ENCODE measurements at regions not wholly inside any gene's neighbourhood (a gene's known extent, or its start where the extent isn't known, plus 50 kb on each side); places are given as distances from the start of the nearest gene placed in this dataset.

GRCh38 chr7:26533217-26533616 lies 241.6 kb downstream of the SNX10 start:
- Histone ChIP-seq H3K4me2 (replicated peaks; ENCODE audit: low read depth, low read length, poor library complexity, severe bottlenecking) (no peak overlapping the region), H3K27ac (ENCODE audit: low read length in 2 of 2) (no peak overlapping the region), H3K79me2 (ENCODE audit: control insufficient read depth, insufficient read depth, low read length) (no peaks in the 10 kb centered on the region), H4K20me1 (ENCODE audit: control insufficient read depth, insufficient read depth, low read length, poor library complexity, severe bottlenecking) (no peaks in the 10 kb centered on the region), H3K36me3 (replicated peaks in 1 of 2; ENCODE audit: control extremely low read depth in 1 of 2, control insufficient read depth in 1 of 2, extremely low read depth in 1 of 2, insufficient read depth in 2 of 2, low read length in 1 of 2) (no peaks in the 10 kb centered on the region), H3K27me3 (replicated peaks in 1 of 4; ENCODE audit: control extremely low read depth in 1 of 4, control insufficient read depth in 3 of 4, insufficient read depth in 4 of 4, low read length in 3 of 4) (peaks cover 0 to 23% (median 14%) of the 10 kb centered on the region in 4 experiments), H3K9ac (ENCODE audit: low read length) (no peak overlapping the region), H3K9me3 (ENCODE audit: control extremely low read depth in 1 of 3, control insufficient read depth in 2 of 3, insufficient read depth in 1 of 3, low read length in 2 of 3) (no peaks in the 10 kb centered on the region), H3K4me3 (ENCODE audit: control extremely low read depth in 1 of 5, extremely low read depth in 1 of 5, insufficient read depth in 1 of 5, low read depth in 2 of 5, low read length in 4 of 5) (no peak overlapping the region), H3K4me1 (ENCODE audit: control insufficient read depth in 2 of 2, insufficient read depth in 2 of 2, low read length in 2 of 2) (no peaks in the 10 kb centered on the region), H2AFZ (ENCODE audit: insufficient read depth, low read depth, low read length, poor library complexity, severe bottlenecking) (no peak overlapping the region)
- no peak for TF ChIP-seq EZH2 (IDR thresholded peaks at IDR 0.05; ENCODE audit: borderline replicate concordance, insufficient read depth, low read depth, low read length, poor library complexity, severe bottlenecking)
- TF ChIP-seq, protein P1, sequence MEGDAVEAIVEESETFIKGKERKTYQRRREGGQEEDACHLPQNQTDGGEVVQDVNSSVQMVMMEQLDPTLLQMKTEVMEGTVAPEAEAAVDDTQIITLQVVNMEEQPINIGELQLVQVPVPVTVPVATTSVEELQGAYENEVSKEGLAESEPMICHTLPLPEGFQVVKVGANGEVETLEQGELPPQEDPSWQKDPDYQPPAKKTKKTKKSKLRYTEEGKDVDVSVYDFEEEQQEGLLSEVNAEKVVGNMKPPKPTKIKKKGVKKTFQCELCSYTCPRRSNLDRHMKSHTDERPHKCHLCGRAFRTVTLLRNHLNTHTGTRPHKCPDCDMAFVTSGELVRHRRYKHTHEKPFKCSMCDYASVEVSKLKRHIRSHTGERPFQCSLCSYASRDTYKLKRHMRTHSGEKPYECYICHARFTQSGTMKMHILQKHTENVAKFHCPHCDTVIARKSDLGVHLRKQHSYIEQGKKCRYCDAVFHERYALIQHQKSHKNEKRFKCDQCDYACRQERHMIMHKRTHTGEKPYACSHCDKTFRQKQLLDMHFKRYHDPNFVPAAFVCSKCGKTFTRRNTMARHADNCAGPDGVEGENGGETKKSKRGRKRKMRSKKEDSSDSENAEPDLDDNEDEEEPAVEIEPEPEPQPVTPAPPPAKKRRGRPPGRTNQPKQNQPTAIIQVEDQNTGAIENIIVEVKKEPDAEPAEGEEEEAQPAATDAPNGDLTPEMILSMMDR (IDR thresholded peaks at IDR 0.05) = no peak
- ATAC-seq (ENCODE audit: low read depth) (no peak), DNase-seq (no peak)
- Mint-ChIP-seq H3K4me3 (no peak overlapping the region), H3K27ac (no peak overlapping the region), H3K9me3 (ENCODE audit: insufficient read depth) (no peaks in the 10 kb centered on the region), H3K4me1 (no peaks in the 10 kb centered on the region), H3K27me3 (peaks cover 60% of the 10 kb centered on the region)
- ChIA-PET POLR2A (no interaction called here), CTCF (no interaction called here)
- intact Hi-C loops (cut with micrococcal nuclease) = no loop called here
- WGBS (ENCODE audit: insufficient coverage) = no CpG with 5 or more reads among the region's 4 CpGs

GRCh38 chr7:26534649-26535482 lies 243.2 kb downstream of the SNX10 start:
- Histone ChIP-seq H3K9ac (ENCODE audit: low read length) (no peak overlapping the region), H3K79me2 (ENCODE audit: control insufficient read depth, insufficient read depth, low read length) (no peaks in the 10 kb centered on the region), H4K20me1 (ENCODE audit: control insufficient read depth, insufficient read depth, low read length, poor library complexity, severe bottlenecking) (no peaks in the 10 kb centered on the region), H3K36me3 (replicated peaks in 1 of 2; ENCODE audit: control extremely low read depth in 1 of 2, control insufficient read depth in 1 of 2, extremely low read depth in 1 of 2, insufficient read depth in 2 of 2, low read length in 1 of 2) (no peaks in the 10 kb centered on the region), H3K27ac (ENCODE audit: low read length in 2 of 2) (no peak overlapping the region), H3K4me2 (replicated peaks; ENCODE audit: low read depth, low read length, poor library complexity, severe bottlenecking) (no peak overlapping the region), H3K4me1 (ENCODE audit: control insufficient read depth in 2 of 2, insufficient read depth in 2 of 2, low read length in 2 of 2) (no peaks in the 10 kb centered on the region), H3K4me3 (ENCODE audit: control extremely low read depth in 1 of 5, extremely low read depth in 1 of 5, insufficient read depth in 1 of 5, low read depth in 2 of 5, low read length in 4 of 5) (no peak overlapping the region), H3K9me3 (ENCODE audit: control extremely low read depth in 1 of 3, control insufficient read depth in 2 of 3, insufficient read depth in 1 of 3, low read length in 2 of 3) (no peaks in the 10 kb centered on the region), H2AFZ (ENCODE audit: insufficient read depth, low read depth, low read length, poor library complexity, severe bottlenecking) (no peak overlapping the region), H3K27me3 (replicated peaks in 1 of 4; ENCODE audit: control extremely low read depth in 1 of 4, control insufficient read depth in 3 of 4, insufficient read depth in 4 of 4, low read length in 3 of 4) (peaks cover 0 to 32% (median 22%) of the 10 kb centered on the region in 4 experiments)
- TF ChIP-seq, protein P1 (IDR thresholded peaks at IDR 0.05) = no peak
- TF ChIP-seq EZH2 (IDR thresholded peaks at IDR 0.05; ENCODE audit: borderline replicate concordance, insufficient read depth, low read depth, low read length, poor library complexity, severe bottlenecking) = no peak
- H3K9me3 Mint-ChIP-seq (ENCODE audit: insufficient read depth) = no peaks in the 10 kb centered on the region
- H3K4me1 Mint-ChIP-seq = no peaks in the 10 kb centered on the region
- no peak overlapping the region for H3K4me3 Mint-ChIP-seq
- intact Hi-C loops (cut with micrococcal nuclease) = no loop called here
- DNase-seq (no peak), ATAC-seq (ENCODE audit: low read depth) (no peak)
- POLR2A ChIA-PET = no interaction called here
- CTCF ChIA-PET = interaction anchor here (1.4 kb wide), 1 partner anchor 157 kb away, joined by 3 read pairs; no protein-coding TSS in a partner anchor
- no peak overlapping the region for H3K27ac Mint-ChIP-seq
- WGBS (ENCODE audit: insufficient coverage) = 77% methylated on average over 9 of the region's 17 CpGs
- peaks cover 66% of the 10 kb centered on the region for H3K27me3 Mint-ChIP-seq

Data from B cell (primary cell).